Cerebellar cortex (tissue), 1 donor: ENCODE measurements at regions not wholly inside any gene's neighbourhood (a gene's known extent, or its start where the extent isn't known, plus 50 kb on each side); places are given as distances from the start of the nearest gene placed in this dataset.
"Not testable (repeated sequence)": the region's sequence is repeated elsewhere in the genome, so short reads cannot be mapped to it uniquely, and the experiment has no call there.

ENCODE experiments used
- DNase-seq: peaks from one replicate; pipeline ENCODE4 v3.0.0-alpha.2; 2015; ENCODE audit warnings: low spot score

DNA sequence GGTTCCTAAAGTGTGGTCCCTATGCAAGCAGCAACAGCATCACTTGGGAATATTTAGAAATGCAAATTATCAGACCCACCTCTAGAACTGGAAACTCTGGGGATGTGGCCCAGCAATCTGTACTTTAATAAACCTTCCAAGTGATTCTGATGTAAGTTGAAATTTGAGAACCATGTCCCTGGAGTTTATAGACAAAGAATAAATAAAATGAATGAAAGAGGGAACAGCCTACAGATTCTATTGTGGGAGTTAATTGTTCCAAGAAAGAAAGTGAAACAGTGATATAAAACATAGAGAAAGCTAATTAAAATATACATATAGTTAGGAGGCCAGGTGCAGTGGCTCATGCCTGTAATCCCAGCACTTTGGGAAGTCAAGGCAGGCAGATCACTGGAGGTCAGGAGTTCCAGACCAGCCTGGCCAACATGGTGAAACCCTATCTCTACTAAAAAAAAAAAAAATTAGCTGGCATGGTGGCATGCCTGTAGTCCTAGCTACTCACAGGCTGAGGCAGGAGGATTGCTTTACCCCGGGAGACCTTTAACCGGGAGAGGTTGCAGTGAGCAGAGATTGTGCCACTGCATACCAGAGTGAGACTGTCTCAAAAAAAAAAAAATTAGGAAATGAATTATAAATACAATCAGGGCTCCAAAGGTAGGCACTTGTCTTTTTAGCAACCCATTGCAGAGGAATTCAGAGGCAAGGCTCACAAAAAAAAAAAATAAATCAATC is 507.5 kb downstream of the NAV3 start:
- no peak for DNase-seq

DNA sequence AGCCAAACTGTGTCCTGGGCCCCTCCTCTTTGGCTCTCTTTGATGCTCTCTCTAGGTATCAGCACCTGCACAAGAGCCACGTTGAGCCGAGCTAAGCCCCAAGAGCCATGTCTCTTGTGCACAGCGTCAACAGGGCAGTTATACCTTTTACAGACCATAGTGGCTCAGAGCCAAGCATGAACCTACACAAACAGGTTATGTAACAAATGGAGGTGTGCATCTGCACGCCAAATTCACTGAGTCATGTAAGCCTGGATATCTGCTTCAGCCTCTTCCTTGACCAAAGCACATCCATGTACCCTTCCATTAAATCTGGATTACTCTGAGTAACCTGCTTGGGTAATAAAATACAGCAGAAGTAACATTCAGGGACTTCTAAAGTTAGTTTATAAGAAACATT is 509.7 kb downstream of the NAV3 start:
- DNase-seq = no peak

DNA sequence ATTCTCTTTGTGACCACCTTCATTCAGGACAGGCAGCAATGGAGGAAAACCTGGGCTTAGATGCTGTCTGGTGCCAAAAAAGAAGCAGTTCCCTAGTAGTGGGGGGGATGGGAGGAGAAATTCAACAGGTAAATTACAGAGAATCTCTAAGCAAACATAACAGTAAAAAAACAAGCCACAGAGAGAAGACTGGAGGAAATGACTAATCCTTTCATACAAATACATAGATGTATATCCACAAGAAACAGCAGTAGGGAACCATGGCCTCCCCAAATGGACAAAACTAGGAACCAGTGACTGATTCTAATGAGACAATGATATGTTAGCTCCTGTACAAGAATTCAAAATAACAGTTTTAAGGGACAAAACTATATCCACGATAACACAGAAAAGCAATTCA is 513.0 kb downstream of the NAV3 start:
- DNase-seq = no peak

DNA sequence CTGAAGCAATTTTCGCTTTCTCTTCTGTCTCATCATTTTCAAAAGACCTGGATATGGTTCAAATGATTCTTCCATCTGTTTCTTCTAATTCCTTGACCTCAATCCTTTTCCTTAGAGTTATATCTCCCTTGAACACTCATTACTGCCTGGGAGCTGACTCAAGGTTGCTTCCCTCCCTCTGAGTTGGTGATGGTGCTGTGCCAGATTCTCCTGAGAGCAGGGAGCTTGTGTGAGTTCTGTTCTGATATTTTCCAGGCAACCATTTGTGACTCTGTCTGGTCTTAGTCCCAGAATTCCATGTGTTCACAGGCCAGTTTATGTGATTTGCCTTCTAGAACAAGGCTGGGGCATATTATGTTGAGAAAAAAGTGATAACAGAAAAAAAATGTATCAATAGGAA is 505.1 kb upstream of the SYT1 start:
- peak; percentile 92 for DNase-seq

DNA sequence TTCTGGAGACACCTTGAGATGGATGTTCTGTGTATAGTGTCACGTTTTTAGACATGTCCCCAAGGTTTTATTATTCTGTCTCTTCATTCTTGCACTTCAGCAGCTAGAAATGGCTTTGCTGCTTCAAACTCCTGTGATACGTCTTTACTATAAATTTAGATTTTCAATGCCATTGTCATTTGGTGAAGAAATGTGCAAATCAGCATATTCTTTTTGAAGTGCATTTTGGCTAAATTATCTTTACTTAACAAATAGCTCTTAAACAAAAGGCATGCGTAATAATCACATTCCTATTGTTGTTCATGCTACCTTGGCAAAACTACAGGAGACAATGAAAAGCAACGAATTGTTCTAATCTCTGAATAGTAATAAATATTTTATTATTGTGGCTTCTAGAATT is 502.9 kb upstream of the SYT1 start:
- no peak for DNase-seq

DNA sequence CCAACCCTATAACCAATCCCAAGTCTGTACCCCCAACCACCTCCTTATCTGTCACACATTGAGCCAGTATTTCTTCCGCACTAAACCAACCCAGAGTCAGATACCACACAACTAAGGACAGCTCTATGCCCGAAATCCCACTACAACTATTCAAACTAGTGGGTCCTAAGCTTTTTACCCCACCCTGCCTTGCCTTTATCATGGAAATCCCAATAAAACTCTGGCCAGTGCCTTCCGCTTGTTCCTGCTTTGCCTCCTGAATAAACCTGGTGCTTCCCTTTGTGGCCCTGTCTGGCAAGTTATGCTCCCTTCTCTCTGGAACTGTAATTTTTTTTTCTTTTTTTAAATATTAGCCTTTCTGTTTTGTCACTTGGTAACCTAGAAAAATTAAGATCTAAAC is 493.3 kb upstream of the SYT1 start:
- no peak for DNase-seq

DNA sequence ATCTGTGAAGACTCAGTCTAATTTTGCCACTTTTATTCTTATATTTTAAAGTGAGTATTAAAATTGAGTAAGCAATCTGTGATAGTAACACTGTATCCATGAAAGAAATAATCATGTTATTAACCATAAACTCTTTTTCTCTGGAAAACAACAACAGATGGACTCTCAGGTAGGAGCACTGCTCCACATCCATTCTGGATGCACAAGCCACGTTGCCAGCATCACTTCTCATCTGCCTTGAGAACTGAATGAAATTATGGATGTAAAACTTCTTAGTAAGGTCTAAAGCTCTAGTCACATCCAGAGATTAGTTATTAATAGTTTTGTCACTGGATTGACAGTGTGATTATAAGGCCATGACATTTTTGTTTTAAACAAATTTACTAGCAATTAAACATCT is 489.1 kb upstream of the SYT1 start:
- DNase-seq = peak; percentile 89

DNA sequence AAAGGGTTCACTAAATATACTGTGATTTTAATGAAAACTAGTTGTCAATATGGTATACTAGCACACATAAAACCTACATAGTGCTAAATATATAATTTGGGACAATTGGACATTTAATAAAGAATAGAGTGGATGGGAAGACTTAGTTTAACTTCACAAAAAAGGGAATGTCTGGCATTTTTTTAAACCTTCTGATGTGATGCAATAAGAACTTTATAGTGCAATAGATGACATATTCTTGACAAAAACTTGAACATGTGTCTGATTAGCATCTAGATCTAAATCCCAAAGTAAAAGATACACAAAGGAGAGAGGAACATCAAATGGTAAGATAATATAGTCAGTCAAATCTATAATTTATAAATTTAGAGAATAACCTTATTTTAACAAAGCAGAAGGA is 488.3 kb upstream of the SYT1 start:
- no peak for DNase-seq

DNA sequence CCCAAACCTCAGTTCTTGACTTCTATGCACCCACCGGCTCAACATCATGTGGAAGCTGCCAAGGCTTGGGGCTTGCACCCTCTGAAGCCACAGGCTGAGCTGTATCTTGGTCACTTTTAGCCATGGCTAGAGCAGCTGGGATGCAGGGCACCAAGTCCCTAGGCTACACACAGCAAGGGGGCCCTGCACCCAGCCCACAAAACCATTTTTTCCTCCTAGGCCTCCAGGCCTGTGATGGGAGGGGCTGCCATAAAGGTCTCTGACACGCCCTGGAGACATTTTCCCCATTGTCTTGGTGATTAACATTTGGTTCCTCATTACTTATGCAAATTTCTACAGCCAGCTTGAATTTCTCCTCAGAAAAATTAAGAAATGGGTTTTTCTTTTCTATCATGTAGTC is 485.5 kb upstream of the SYT1 start:
- not testable (repeated sequence) for DNase-seq

DNA sequence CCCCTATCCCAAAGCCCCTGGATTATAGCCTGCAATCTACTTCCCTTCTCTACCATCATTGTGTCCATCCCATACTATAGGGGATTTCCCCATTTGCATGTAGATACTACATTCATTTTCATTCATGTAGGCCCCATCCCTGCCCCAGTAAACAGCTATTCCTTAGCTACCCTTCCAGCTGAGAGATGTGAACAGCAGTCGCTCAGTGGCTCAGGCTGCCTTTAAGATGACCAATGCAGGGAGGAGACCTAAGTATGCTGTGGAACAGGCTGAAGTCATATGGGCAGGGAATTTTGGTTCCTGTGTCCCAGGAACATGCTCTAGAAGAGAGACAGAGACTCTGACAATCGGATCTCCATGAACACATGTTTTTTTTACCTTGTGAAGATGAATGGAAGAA is 481.2 kb upstream of the SYT1 start:
- no peak for DNase-seq

DNA sequence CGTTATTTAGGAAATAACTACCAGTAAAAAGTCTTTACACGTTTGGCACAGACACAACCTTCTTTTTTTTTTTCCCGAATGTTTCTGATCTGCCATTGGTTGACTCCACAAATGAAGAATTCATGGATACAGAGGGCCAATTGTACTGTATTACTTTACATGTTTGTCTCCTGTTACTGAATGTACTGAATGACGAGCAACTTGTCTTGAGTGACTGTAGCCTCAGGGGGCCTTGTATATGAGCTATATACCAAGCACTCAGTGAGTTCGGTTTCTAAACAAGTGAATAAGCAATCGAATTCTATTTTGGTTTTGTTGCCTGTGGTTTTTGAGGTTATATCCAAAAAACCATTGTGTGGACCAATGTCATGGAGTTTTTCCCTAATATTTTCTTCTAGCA is 480.0 kb upstream of the SYT1 start:
- no peak for DNase-seq

DNA sequence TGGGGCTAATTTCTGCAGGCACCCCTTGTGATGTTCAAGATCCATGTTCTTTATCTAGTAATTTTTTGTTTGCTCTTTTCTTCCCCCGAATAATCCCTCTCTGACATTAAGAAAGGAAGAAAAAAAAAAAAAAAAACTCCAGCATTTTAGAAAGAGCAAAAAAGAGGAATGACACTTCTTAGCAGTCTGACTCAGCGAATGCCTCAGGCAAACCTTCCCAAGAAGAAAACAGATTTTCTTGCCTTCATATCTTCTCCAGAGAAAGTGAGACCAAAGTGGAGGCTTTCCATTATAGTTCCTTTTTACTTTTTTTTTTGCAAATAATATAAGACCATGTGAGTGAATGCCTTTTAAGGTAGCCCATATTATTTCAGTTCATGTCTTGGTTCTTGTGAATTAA is 479.0 kb upstream of the SYT1 start:
- no peak for DNase-seq

DNA sequence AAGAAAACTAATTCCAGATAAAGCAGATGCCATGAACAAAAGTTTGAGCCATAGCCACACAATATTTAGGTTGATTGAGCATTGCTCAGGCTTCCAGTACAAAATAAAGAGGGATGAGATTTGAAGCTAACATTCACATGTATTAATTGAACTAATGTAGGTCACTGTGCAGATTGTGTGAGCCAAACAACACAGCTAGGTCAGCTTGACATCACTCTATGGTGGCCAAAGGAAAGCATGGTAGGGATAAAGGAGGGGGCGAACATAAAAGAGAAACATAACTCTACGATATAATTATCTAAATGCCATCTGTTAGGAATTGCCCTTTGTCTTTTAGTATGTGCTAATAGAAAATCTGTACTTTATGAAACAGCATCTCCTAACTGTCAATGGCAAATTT is 477.7 kb upstream of the SYT1 start:
- peak; percentile 90 for DNase-seq

DNA sequence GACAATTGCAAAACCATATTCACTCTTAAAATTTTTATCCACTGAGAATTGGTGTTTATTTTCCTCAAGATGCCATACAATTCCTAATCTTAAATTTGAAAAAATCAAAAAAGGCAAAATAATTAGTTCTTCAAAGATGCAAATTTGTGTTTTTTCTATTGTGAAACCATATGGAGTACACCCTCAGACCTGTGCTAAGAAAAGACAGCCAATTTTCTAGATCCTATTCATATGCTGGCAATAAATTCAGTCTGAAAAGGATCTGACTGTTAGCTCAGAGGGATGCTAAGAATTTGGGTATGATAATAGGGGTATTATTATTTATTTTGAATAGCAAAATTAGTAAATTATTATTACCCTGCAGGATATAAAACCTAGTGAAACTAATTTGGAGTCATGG is 476.9 kb upstream of the SYT1 start:
- DNase-seq = peak; percentile 70

DNA sequence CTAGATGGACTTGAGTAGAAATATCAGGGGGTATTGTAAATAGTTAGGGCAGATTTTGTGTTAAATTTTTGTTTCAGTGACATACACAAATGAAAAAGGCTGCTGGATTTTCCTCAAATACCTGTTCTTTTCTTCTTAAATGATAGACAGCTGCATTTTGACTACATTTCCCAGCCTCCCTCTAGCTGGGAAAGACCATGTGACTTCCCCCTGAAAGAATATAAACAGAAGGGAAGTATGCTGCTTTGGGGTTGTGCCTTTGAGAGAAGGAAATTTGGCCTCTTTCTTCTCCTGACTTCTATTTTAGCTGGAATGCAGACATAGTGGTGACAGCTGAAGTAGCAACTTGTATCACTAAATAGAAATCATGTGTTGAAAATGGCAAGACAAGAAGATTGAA is 476.1 kb upstream of the SYT1 start:
- DNase-seq = no peak

DNA sequence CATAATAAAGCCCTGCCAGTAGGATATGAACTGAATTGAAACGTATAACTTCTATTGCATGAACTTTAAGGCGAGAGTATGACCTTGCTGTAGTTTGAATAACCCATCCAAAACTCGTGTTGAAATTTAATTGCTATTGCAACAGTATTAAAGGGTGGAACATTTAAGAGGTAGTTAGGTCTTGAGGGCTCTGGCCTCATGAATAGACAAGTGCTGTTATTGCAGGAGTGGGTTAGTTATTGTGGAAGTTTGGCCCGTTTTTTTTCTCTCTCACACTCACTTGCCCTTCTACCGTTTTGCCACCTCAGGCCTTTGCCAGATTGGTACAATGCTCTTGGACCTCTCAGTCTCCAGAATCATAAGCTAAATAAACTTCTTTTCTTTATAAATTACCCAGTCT is 473.7 kb upstream of the SYT1 start:
- DNase-seq = no peak

DNA sequence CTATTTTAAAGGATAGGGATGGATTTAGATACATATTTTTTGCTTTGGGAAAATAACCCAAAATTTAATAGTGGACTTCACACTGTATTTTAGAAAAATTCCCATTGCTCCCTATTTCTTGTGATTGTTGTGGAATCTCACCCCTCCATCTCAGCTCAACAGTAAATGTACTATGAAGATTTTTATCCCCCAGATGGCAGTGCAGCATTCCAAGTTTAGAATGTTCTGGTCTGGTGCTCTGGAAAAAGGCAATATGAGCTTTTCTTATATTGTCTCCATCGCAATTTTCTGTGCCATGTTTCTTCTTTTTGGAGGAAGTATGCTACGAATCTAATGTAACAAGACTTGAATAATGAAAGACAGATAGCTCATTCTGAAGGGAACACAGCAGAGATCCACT is 471.7 kb upstream of the SYT1 start:
- DNase-seq = peak; percentile 84

DNA sequence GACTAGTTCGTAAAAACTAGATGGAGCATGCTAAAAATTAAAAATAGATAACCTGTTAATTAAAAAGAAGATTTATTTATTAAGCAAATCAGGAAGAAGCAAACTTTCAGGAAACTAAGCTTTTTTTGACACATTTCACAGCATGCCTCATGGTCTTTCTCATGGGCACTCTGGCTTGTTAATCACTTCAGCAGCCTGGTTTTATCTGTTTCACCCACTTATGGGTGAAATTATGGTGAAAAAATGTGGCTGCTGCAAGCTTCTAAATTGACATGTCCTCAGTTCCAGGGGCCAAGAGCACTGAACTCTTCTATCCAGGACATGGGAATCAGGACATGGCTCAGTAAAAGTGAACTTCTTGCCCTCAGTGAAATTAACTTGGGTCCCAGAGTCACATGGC is 468.6 kb upstream of the SYT1 start:
- DNase-seq = no peak

DNA sequence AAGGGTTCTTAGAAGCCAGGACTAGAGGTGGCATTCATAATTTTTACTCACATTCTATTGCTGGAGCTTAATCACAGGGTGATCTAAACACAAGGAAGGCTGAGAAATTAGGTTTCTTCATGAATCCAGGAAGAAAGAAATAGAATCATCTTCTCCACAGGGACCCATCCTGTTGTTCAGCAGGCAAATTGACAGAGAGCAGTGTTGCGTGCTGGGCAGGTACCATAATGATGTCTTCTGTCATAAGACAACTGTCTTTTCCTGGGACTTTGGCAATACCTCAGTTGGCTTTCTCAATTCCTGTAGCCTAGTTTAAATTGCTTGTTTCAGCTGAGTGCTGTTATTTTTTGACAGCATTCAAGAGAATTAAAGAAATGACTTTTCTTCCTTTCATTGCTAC is 468.0 kb upstream of the SYT1 start:
- peak; percentile 85 for DNase-seq

DNA sequence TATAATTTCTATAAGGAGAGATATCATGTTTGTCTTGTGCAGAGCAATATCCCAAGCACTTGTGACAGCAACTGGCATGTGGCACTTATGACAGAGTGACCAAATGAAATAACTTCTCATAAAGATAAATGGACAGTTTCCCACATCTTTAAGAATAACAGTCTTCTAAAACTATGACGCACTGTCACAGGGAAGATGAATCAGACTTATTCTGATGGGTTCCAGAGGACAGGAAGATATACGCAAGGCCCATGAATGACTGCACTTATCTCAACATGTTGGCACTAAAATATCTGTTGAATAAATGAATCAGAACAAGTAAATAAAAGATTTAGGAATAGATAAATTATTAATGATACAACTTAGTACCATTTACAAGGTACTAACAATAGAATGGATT is 465.8 kb upstream of the SYT1 start:
- no peak for DNase-seq

DNA sequence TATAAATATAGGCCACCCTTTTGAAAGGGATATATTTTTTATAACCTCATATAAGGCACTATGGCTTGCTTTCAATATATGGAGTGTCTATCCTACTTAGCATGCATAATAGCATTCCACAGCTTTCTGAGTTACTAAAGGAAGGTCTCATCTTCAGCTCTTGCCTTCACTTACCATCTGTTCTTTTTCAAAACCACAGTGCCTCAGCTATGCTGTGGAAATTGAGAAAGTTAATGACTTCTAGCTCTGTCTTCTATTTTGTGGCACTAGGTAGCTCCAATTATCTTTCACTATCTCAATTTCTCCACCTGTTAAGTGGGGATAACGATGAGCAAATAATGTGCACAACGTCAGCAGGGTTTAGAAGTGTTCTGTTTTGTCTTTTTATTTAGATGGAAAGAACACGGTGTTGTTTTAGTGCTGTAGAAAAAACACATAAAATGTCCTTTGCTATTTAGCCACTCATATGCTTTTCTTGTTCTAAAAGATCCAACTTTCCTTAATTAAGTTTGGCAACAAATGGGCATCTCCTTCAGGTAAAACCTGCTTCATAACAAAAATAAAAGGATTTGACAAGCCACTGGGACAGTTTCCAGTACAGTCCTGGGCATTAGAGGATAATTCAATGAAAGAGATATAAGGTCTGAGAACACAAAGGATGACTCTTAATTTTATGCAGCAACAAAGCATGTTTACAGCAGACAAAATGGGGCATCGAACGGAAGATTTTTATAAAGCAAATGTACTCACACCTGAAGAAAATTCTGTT is 462.0 kb upstream of the SYT1 start:
- peak; percentile 90 for DNase-seq

DNA sequence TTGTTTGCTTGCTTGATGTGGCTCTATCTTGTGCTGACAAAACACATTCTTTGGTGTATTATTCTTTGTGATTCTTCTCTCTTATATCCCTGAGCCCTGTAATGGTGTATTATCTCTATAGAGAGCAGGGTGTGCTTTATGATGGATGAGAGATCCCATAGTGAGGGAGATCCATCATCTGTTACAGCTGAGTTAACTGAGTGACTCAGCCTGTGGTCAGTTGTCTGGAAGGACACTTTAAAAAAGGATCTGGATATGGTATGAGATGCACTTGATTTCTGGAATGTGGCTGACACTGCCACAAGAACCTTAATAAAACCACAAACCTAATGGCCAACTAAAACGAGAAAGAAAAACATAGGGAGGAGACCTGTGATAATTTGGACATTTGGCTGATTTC is 461.4 kb upstream of the SYT1 start:
- DNase-seq = no peak

DNA sequence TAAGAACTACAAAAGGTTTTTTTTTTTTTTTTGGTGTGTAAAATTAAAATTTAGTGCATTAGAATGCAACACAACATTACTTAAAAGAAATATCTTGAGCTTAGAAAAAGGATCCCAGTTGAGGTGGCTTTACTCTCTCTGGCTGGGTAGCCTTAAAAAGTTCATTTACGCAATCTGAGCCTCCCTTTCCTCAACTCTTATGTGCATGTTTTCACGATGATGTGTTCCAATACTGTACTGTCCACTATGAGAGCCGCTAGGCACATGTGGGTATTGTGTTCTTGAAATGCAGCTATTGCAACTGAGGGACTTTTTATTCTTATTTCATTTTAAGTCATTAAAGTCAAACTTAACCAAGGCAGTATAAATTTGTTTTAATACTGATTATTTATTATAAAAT is 460.9 kb upstream of the SYT1 start:
- no peak for DNase-seq

DNA sequence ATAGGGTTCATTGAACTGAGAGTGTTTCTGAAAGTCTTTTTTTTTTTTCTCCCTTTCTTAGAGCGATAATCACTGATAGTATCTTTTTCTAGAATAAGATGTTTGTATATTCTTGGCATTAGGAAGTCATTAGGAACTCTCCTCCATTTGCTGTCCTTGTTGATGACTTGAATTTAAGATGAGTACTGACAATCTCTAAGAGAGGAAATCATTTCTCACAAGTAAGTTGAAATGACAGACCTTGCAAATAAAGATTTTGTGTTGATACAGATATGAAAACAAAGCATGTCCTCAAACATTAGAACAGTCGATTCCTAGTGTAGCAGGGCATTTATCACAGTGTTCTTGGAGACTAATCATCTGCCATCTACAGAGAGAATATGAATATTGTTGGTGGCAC is 458.4 kb upstream of the SYT1 start:
- peak; percentile 16 for DNase-seq
